Thoracic aorta (tissue), 2 donors: ENCODE measurements at regions not wholly inside any gene's neighbourhood (a gene's known extent, or its start where the extent isn't known, plus 50 kb on each side); places are given as distances from the start of the nearest gene placed in this dataset.

ENCODE experiments used
- ATAC-seq: fragments of 150-250 bp; one replicate; pipeline ENCODE4 v1.8.0; 2017; ENCODE audit warnings: low read depth; ENCODE audit not compliant: insufficient number of reproducible peaks, low FRiP score
- DNase-seq: peaks from one replicate; pipeline ENCODE4 v3.0.0-alpha.2; 2020; ENCODE audit warnings: low spot score
- H3K27ac ChIP-seq, 2 donors: fragments of 200-600 bp; sonication (generic); 1 replicate in 1 of 2; 2 replicates in 1 of 2; pipeline ENCODE4 v1.5.1; 2016; ENCODE audit warnings: mild to moderate bottlenecking in 2 of 2, moderate library complexity in 2 of 2
- H3K27me3 ChIP-seq: fragments of 200-600 bp; sonication (generic); replicated peaks from 2 replicates; pipeline ENCODE4 v1.6.0; 2016; ENCODE audit warnings: mild to moderate bottlenecking; ENCODE audit not compliant: insufficient read depth
- H3K36me3 ChIP-seq: fragments of 200-600 bp; sonication (generic); one replicate; pipeline ENCODE4 v1.5.1; 2016
- H3K4me1 ChIP-seq, 2 donors: fragments of 200-600 bp; sonication (generic); 1 replicate in 1 of 2; 2 replicates in 1 of 2; pipeline versions ENCODE4 v1.5.1 to v1.6.0; 2016; ENCODE audit warnings: low read depth in 2 of 2, mild to moderate bottlenecking in 1 of 2; ENCODE audit not compliant: control insufficient read depth in 1 of 2
- H3K4me3 ChIP-seq: fragments of 200-600 bp; sonication (generic); 2 replicates; pipeline ENCODE4 v1.5.1; 2016; ENCODE audit warnings: mild to moderate bottlenecking
- H3K9me3 ChIP-seq: fragments of 200-600 bp; sonication (generic); 2 replicates; pipeline ENCODE4 v1.5.1; 2016
- CTCF ChIP-seq: fragments of 200-600 bp; sonication (generic); IDR thresholded peaks from one replicate; pipeline ENCODE4 v1.5.1; 2019; ENCODE audit warnings: antibody characterized with exemption

GRCh38 chr2:200222791-200223190, 83.7 kb upstream of the SPATS2L start:
- H3K27me3 ChIP-seq: no peaks in the 10 kb centered on the region
- no peaks in the 10 kb centered on the region for H3K36me3 ChIP-seq
- H3K27ac ChIP-seq: no peak overlapping the region
- no peaks in the 10 kb centered on the region for H3K4me1 ChIP-seq
- no peak for TF ChIP-seq CTCF
- ATAC-seq: no peak
- no peak for DNase-seq
- H3K9me3 ChIP-seq: no peaks in the 10 kb centered on the region
- no peak overlapping the region for H3K4me3 ChIP-seq

GRCh38 chr2:200223205-200223784, 83.2 kb upstream of the SPATS2L start:
- no peak for TF ChIP-seq CTCF

GRCh38 chr2:200225951-200226350, 80.5 kb upstream of the SPATS2L start:
- ATAC-seq: no peak
- no peak for TF ChIP-seq CTCF
- no peak overlapping the region for H3K4me3 ChIP-seq
- H3K9me3 ChIP-seq: no peaks in the 10 kb centered on the region
- H3K27ac ChIP-seq: no peak overlapping the region
- no peaks in the 10 kb centered on the region for H3K4me1 ChIP-seq
- no peaks in the 10 kb centered on the region for H3K36me3 ChIP-seq
- no peak for DNase-seq
- no peaks in the 10 kb centered on the region for H3K27me3 ChIP-seq

More at GRCh38 chr2:200223205-200223784, 83.2 kb upstream of the SPATS2L start:
- Histone ChIP-seq H3K9me3 (no peaks in the 10 kb centered on the region), H3K36me3 (no peaks in the 10 kb centered on the region), H3K4me1 (no peaks in the 10 kb centered on the region), H3K4me3 (no peak overlapping the region), H3K27me3 (no peaks in the 10 kb centered on the region), H3K27ac (no peak overlapping the region)
- DNase-seq (no peak), ATAC-seq (no peak)

- no peak for ATAC-seq
Measured at GRCh38 chr2:200226451-200227426, 79.8 kb upstream of the SPATS2L start.

More at GRCh38 chr2:200226451-200227426, 79.8 kb upstream of the SPATS2L start:
- DNase-seq: no peak
- no peaks in the 10 kb centered on the region for H3K9me3 ChIP-seq
- H3K4me1 ChIP-seq: no peaks in the 10 kb centered on the region
- H3K27ac ChIP-seq: no peak overlapping the region
- H3K27me3 ChIP-seq: no peaks in the 10 kb centered on the region
- TF ChIP-seq CTCF: no peak
- no peaks in the 10 kb centered on the region for H3K36me3 ChIP-seq
- H3K4me3 ChIP-seq: no peak overlapping the region
